Subcutaneous abdominal adipose tissue (tissue), 5 donors: ENCODE measurements at regions not wholly inside any gene's neighbourhood (a gene's known extent, or its start where the extent isn't known, plus 50 kb on each side); places are given as distances from the start of the nearest gene placed in this dataset.
"Not testable (repeated sequence)": the region's sequence is repeated elsewhere in the genome, so short reads cannot be mapped to it uniquely, and the experiment has no call there.

Source experiments
- H3K27ac ChIP-seq: one replicate; pipeline ENCODE4 v1.7.0; 2013; ENCODE audit warnings: low read depth, mild to moderate bottlenecking, inconsistent platforms, low read length, moderate library complexity
- H3K27me3 ChIP-seq, 5 donors: one replicate each; pipeline ENCODE4 v1.7.0; 2013; ENCODE audit warnings: low read length in 5 of 5, inconsistent platforms in 1 of 5; ENCODE audit not compliant: control insufficient read depth in 5 of 5, insufficient read depth in 4 of 5
- H3K36me3 ChIP-seq, 5 donors: one replicate each; pipeline ENCODE4 v1.7.0; 2013; ENCODE audit warnings: low read length in 5 of 5; ENCODE audit not compliant: control insufficient read depth in 5 of 5, insufficient read depth in 5 of 5
- H3K4me1 ChIP-seq, 5 donors: one replicate each; pipeline ENCODE4 v1.7.0; 2013; ENCODE audit warnings: low read length in 5 of 5, mild to moderate bottlenecking in 3 of 5, moderate library complexity in 1 of 5; ENCODE audit not compliant: control insufficient read depth in 5 of 5, insufficient read depth in 5 of 5
- H3K4me3 ChIP-seq, 5 donors: one replicate each; pipeline ENCODE4 v1.7.0; 2013; ENCODE audit warnings: low read length in 5 of 5, low read depth in 1 of 5
- H3K9ac ChIP-seq, 5 donors: one replicate each; pipeline ENCODE4 v1.7.0; 2013; ENCODE audit warnings: low read length in 5 of 5, mild to moderate bottlenecking in 4 of 5, moderate library complexity in 3 of 5
- H3K9me3 ChIP-seq, 5 donors: one replicate each; pipeline ENCODE4 v1.7.0; 2013; ENCODE audit warnings: low read length in 5 of 5; ENCODE audit not compliant: control insufficient read depth in 5 of 5
- donor health status: healthy.
- donor health status: healthy.
- donor health status: healthy.
- donor health status: healthy.
- donor health status: healthy.

GRCh38 chr1:219083631-219084030 lies 90.0 kb upstream of the LYPLAL1 start:
- Histone ChIP-seq H3K4me3 (no peak overlapping the region), H3K4me1 (peaks cover 0 to 30% (median 15%) of the 10 kb centered on the region in 5 donors), H3K27ac (no peak overlapping the region), H3K27me3 (no peaks in the 10 kb centered on the region), H3K9ac (no peak overlapping the region), H3K36me3 (no peaks in the 10 kb centered on the region), H3K9me3 (no peaks in the 10 kb centered on the region)

- H3K9me3 ChIP-seq, result no peaks in the 10 kb centered on the region
- H3K27ac ChIP-seq, result no peak overlapping the region
- H3K36me3 ChIP-seq, result no peaks in the 10 kb centered on the region
- H3K4me3 ChIP-seq, result no peak overlapping the region
- H3K4me1 ChIP-seq, result peaks cover 0 to 35% (median 17%) of the 10 kb centered on the region in 5 donors
- no peaks in the 10 kb centered on the region for H3K27me3 ChIP-seq
- no peak overlapping the region for H3K9ac ChIP-seq
Observed at GRCh38 chr1:219085082-219085481, 88.6 kb upstream of the LYPLAL1 start.

GRCh38 chr1:219085988-219086387 lies 87.7 kb upstream of the LYPLAL1 start:
- Histone ChIP-seq H3K9ac (no peak overlapping the region), H3K36me3 (no peaks in the 10 kb centered on the region), H3K4me3 (no peak overlapping the region), H3K9me3 (no peaks in the 10 kb centered on the region), H3K4me1 (peaks cover 0 to 35% (median 17%) of the 10 kb centered on the region in 5 donors), H3K27ac (peak overlapping the region; percentile 66), H3K27me3 (no peaks in the 10 kb centered on the region)

GRCh38 chr1:219086956-219087469 lies 86.7 kb upstream of the LYPLAL1 start:
- Histone ChIP-seq H3K9me3 (no peaks in the 10 kb centered on the region), H3K9ac (no peak overlapping the region), H3K27ac (peak overlapping the region; percentile 66)

GRCh38 chr1:219088778-219089557 lies 84.7 kb upstream of the LYPLAL1 start:
- Histone ChIP-seq H3K27me3 (no peaks in the 10 kb centered on the region), H3K4me3 (peak overlapping the region in 1 of 5 donors; percentile 42), H3K4me1 (peaks cover 0 to 35% (median 17%) of the 10 kb centered on the region in 5 donors), H3K36me3 (no peaks in the 10 kb centered on the region), H3K27ac (no peak overlapping the region), H3K9me3 (peaks cover 0 to 4% (median 0%) of the 10 kb centered on the region in 5 donors), H3K9ac (no peak overlapping the region)

More at GRCh38 chr1:219086956-219087469, 86.7 kb upstream of the LYPLAL1 start:
- peaks cover 0 to 35% (median 17%) of the 10 kb centered on the region in 5 donors for H3K4me1 ChIP-seq
- H3K27me3 ChIP-seq, result no peaks in the 10 kb centered on the region
- no peaks in the 10 kb centered on the region for H3K36me3 ChIP-seq
- H3K4me3 ChIP-seq, result no peak overlapping the region

- no peaks in the 10 kb centered on the region for H3K36me3 ChIP-seq
- H3K9ac ChIP-seq, result no peak overlapping the region
- no peak overlapping the region for H3K4me3 ChIP-seq
- no peaks in the 10 kb centered on the region for H3K27me3 ChIP-seq
- H3K4me1 ChIP-seq, result peaks cover 0 to 34% (median 17%) of the 10 kb centered on the region in 5 donors
- H3K9me3 ChIP-seq, result peaks cover 0 to 4% (median 0%) of the 10 kb centered on the region in 5 donors
- H3K27ac ChIP-seq, result no peak overlapping the region
Observed at GRCh38 chr1:219090607-219091006, 83.1 kb upstream of the LYPLAL1 start.

GRCh38 chr1:219092206-219092605 lies 81.5 kb upstream of the LYPLAL1 start:
- H3K4me1 ChIP-seq, result peaks cover 0 to 18% (median 7%) of the 10 kb centered on the region in 5 donors
- H3K36me3 ChIP-seq, result no peaks in the 10 kb centered on the region
- no peaks in the 10 kb centered on the region for H3K27me3 ChIP-seq
- H3K9me3 ChIP-seq, result peaks cover 0 to 4% (median 0%) of the 10 kb centered on the region in 5 donors
- H3K4me3 ChIP-seq, result no peak overlapping the region
- no peak overlapping the region for H3K9ac ChIP-seq
- no peak overlapping the region for H3K27ac ChIP-seq

- Histone ChIP-seq H3K9me3 (no peaks in the 10 kb centered on the region), H3K27me3 (no peaks in the 10 kb centered on the region), H3K4me3 (no peak overlapping the region), H3K27ac (no peak overlapping the region), H3K9ac (no peak overlapping the region), H3K36me3 (no peaks in the 10 kb centered on the region), H3K4me1 (no peaks in the 10 kb centered on the region)
Observed at GRCh38 chr1:219099307-219099706, 74.4 kb upstream of the LYPLAL1 start.

- Histone ChIP-seq H3K9ac (no peak overlapping the region), H3K27me3 (no peaks in the 10 kb centered on the region), H3K4me1 (no peaks in the 10 kb centered on the region), H3K27ac (no peak overlapping the region), H3K36me3 (no peaks in the 10 kb centered on the region), H3K9me3 (no peaks in the 10 kb centered on the region), H3K4me3 (no peak overlapping the region)
Observed at GRCh38 chr1:219100059-219100458, 73.6 kb upstream of the LYPLAL1 start.

GRCh38 chr1:219102466-219102865 lies 71.2 kb upstream of the LYPLAL1 start:
- H3K27me3 ChIP-seq, H3K9me3 ChIP-seq, H3K36me3 ChIP-seq, H3K9ac ChIP-seq, H3K4me1 ChIP-seq, H3K4me3 ChIP-seq, H3K27ac ChIP-seq: not testable (repeated sequence)
